Uterus (tissue), 2 donors: ENCODE measurements at regions not wholly inside any gene's neighbourhood (a gene's known extent, or its start where the extent isn't known, plus 50 kb on each side); places are given as distances from the start of the nearest gene placed in this dataset.

Experiments used
- POLR2A ChIP-seq, 2 donors: fragments of 450-650 bp; IDR thresholded peaks; one replicate each; pipeline ENCODE4 v1.6.1; 2016; ENCODE audit warnings: antibody characterized with exemption in 2 of 2, mild to moderate bottlenecking in 1 of 2, moderate library complexity in 1 of 2
- TF ChIP-seq, protein P1 (sequence below), 4 experiments: fragments of 200-600 bp in 2 of 4; fragments of 450-650 bp in 2 of 4; sonication (generic) in 2 of 4; IDR thresholded peaks; one replicate each; pipeline ENCODE4 v1.5.1; 2016 to 2019; ENCODE audit warnings: antibody characterized with exemption in 4 of 4, mild to moderate bottlenecking in 2 of 4, moderate library complexity in 1 of 4

DNA sequence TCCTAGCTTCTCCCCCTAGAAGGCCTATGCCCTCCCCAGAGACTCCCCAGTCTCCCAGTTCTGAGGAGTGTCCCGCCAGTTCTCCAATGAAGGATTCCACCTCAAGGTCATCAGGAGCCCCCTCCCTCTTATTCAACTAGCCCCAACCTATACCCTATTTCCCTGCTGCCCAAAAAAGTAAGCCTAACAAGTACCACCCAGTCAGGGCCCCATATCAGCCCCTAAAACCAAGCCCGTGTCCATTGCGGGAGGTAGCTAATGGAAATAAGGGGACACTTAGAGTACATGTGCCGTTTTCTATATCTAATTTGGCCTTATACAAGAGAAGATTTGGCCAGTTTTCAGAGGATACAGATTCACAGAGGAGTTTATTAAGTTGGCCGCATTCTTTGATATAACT, 416.2 kb downstream of the MATN1 start:
- TF ChIP-seq, protein P1, sequence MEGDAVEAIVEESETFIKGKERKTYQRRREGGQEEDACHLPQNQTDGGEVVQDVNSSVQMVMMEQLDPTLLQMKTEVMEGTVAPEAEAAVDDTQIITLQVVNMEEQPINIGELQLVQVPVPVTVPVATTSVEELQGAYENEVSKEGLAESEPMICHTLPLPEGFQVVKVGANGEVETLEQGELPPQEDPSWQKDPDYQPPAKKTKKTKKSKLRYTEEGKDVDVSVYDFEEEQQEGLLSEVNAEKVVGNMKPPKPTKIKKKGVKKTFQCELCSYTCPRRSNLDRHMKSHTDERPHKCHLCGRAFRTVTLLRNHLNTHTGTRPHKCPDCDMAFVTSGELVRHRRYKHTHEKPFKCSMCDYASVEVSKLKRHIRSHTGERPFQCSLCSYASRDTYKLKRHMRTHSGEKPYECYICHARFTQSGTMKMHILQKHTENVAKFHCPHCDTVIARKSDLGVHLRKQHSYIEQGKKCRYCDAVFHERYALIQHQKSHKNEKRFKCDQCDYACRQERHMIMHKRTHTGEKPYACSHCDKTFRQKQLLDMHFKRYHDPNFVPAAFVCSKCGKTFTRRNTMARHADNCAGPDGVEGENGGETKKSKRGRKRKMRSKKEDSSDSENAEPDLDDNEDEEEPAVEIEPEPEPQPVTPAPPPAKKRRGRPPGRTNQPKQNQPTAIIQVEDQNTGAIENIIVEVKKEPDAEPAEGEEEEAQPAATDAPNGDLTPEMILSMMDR (IDR thresholded peaks at IDR 0.05): no peak
- no peak for TF ChIP-seq POLR2A (IDR thresholded peaks at IDR 0.05)
